ENCODE measurements at regions not wholly inside any gene's neighbourhood (a gene's known extent, or its start where the extent isn't known, plus 50 kb on each side); places are given as distances from the start of the nearest gene placed in this dataset.

GRCh38 chr15:37516621-37517020, 416.3 kb upstream of the MEIS2 start:
- Histone ChIP-seq H3K4me3 (ENCODE audit: low read depth in 1 of 3, low read length in 3 of 3) (no peak overlapping the region), H3K9me3 (ENCODE audit: control insufficient read depth in 4 of 4, low read length in 3 of 4) (no peaks in the 10 kb centered on the region), H3K9ac (ENCODE audit: low read depth in 1 of 2, low read length in 2 of 2) (no peak overlapping the region), H3K4me1 (ENCODE audit: control insufficient read depth in 4 of 4, insufficient read depth in 4 of 4, low read length in 3 of 4) (no peaks in the 10 kb centered on the region), H3K36me3 (ENCODE audit: control insufficient read depth in 4 of 4, insufficient read depth in 3 of 4, low read depth in 1 of 4, low read length in 3 of 4) (no peaks in the 10 kb centered on the region), H3K27ac (ENCODE audit: low read depth in 1 of 2, low read length in 2 of 2) (no peak overlapping the region), H3K27me3 (ENCODE audit: control insufficient read depth in 4 of 4, insufficient read depth in 4 of 4, low read length in 3 of 4) (peaks cover 0 to 3% (median 0%) of the 10 kb centered on the region in 4 donors)
- 69% methylated on average over 3 of the region's 3 CpGs for WGBS
- no peak for TF ChIP-seq RAD21 (IDR thresholded peaks at IDR 0.05)
- TF ChIP-seq, protein P1, sequence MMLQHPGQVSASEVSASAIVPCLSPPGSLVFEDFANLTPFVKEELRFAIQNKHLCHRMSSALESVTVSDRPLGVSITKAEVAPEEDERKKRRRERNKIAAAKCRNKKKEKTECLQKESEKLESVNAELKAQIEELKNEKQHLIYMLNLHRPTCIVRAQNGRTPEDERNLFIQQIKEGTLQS (IDR thresholded peaks at IDR 0.05) = no peak
- TF ChIP-seq HNF4G (IDR thresholded peaks at IDR 0.05) = no peak
- TF ChIP-seq HNF4A (conservative IDR thresholded peaks at IDR 0.05) = no peak
- TF ChIP-seq, protein P2, sequence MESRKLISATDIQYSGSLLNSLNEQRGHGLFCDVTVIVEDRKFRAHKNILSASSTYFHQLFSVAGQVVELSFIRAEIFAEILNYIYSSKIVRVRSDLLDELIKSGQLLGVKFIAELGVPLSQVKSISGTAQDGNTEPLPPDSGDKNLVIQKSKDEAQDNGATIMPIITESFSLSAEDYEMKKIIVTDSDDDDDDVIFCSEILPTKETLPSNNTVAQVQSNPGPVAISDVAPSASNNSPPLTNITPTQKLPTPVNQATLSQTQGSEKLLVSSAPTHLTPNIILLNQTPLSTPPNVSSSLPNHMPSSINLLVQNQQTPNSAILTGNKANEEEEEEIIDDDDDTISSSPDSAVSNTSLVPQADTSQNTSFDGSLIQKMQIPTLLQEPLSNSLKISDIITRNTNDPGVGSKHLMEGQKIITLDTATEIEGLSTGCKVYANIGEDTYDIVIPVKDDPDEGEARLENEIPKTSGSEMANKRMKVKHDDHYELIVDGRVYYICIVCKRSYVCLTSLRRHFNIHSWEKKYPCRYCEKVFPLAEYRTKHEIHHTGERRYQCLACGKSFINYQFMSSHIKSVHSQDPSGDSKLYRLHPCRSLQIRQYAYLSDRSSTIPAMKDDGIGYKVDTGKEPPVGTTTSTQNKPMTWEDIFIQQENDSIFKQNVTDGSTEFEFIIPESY (IDR thresholded peaks at IDR 0.05) = no peak
- no peak for TF ChIP-seq FOXA1 (IDR thresholded peaks at IDR 0.05)
- TF ChIP-seq, protein P3, sequence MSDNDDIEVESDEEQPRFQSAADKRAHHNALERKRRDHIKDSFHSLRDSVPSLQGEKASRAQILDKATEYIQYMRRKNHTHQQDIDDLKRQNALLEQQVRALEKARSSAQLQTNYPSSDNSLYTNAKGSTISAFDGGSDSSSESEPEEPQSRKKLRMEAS (IDR thresholded peaks at IDR 0.05) = no peak
- no peak for TF ChIP-seq FOXA2 (IDR thresholded peaks at IDR 0.05)
- no peak for TF ChIP-seq EGR1 (IDR thresholded peaks at IDR 0.05; ENCODE audit: low read depth in 2 of 2)
- TF ChIP-seq TAF1 (conservative IDR thresholded peaks at IDR 0.05) = no peak
- no peak for TF ChIP-seq GABPA (IDR thresholded peaks at IDR 0.05 in 1 of 2, conservative IDR thresholded peaks at IDR 0.05 in 1 of 2)
- no peak for TF ChIP-seq YY1 (IDR thresholded peaks at IDR 0.05)
- TF ChIP-seq SP1 (IDR thresholded peaks at IDR 0.05) = no peak
- TF ChIP-seq, protein P4, sequence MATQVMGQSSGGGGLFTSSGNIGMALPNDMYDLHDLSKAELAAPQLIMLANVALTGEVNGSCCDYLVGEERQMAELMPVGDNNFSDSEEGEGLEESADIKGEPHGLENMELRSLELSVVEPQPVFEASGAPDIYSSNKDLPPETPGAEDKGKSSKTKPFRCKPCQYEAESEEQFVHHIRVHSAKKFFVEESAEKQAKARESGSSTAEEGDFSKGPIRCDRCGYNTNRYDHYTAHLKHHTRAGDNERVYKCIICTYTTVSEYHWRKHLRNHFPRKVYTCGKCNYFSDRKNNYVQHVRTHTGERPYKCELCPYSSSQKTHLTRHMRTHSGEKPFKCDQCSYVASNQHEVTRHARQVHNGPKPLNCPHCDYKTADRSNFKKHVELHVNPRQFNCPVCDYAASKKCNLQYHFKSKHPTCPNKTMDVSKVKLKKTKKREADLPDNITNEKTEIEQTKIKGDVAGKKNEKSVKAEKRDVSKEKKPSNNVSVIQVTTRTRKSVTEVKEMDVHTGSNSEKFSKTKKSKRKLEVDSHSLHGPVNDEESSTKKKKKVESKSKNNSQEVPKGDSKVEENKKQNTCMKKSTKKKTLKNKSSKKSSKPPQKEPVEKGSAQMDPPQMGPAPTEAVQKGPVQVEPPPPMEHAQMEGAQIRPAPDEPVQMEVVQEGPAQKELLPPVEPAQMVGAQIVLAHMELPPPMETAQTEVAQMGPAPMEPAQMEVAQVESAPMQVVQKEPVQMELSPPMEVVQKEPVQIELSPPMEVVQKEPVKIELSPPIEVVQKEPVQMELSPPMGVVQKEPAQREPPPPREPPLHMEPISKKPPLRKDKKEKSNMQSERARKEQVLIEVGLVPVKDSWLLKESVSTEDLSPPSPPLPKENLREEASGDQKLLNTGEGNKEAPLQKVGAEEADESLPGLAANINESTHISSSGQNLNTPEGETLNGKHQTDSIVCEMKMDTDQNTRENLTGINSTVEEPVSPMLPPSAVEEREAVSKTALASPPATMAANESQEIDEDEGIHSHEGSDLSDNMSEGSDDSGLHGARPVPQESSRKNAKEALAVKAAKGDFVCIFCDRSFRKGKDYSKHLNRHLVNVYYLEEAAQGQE (IDR thresholded peaks at IDR 0.05) = no peak
- no peak for TF ChIP-seq NR2F2 (IDR thresholded peaks at IDR 0.05)
- TF ChIP-seq RXRA (IDR thresholded peaks at IDR 0.05) = no peak
- no peak for TF ChIP-seq JUND (IDR thresholded peaks at IDR 0.05)
- DNase-seq (ENCODE audit: low spot score) = no peak

DNA sequence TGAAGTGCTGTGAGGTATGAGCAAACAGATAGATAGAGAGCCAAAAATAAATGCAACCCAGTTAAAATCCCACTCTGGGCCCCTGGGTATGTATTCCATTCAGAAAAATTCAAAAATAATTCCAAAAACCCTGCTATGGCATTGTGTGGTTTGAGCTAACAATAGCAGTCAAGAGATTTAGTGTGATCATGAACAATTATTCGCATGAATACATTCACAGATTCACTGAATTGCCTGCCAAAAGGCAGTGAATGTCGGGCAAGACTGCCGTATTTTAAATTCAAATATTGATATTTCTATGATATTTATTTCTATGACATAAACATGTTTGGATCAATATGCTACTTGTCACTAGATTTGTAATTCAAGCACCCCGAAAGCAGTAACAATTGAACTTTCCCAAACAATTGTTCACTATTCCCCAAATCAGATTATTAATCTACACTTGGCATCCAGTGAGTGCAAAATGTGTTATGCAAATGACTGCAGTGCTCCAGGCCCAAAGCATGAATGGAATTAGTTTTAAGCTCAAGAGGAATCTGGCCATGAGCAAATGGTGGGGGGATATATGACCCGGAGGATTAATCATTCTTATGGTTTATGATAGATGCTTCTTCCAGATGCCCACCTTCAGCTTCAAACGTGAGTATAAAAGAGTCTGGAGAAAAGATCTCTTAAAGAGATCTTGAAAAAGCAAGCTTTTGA, 417.0 kb upstream of the MEIS2 start:
- Histone ChIP-seq H3K9ac (ENCODE audit: low read depth in 1 of 2, low read length in 2 of 2) (no peak overlapping the region), H3K27me3 (ENCODE audit: control insufficient read depth in 4 of 4, insufficient read depth in 4 of 4, low read length in 3 of 4) (peaks cover 0 to 3% (median 0%) of the 10 kb centered on the region in 4 donors), H3K4me3 (ENCODE audit: low read depth in 1 of 3, low read length in 3 of 3) (no peak overlapping the region), H3K27ac (ENCODE audit: low read depth in 1 of 2, low read length in 2 of 2) (no peak overlapping the region), H3K36me3 (ENCODE audit: control insufficient read depth in 4 of 4, insufficient read depth in 3 of 4, low read depth in 1 of 4, low read length in 3 of 4) (no peaks in the 10 kb centered on the region), H3K4me1 (ENCODE audit: control insufficient read depth in 4 of 4, insufficient read depth in 4 of 4, low read length in 3 of 4) (no peaks in the 10 kb centered on the region), H3K9me3 (ENCODE audit: control insufficient read depth in 4 of 4, low read length in 3 of 4) (no peaks in the 10 kb centered on the region)
- no peak for DNase-seq (ENCODE audit: low spot score)
- TF ChIP-seq, protein P4 (IDR thresholded peaks at IDR 0.05) = no peak
- no peak for TF ChIP-seq EGR1 (IDR thresholded peaks at IDR 0.05; ENCODE audit: low read depth in 2 of 2)
- WGBS = 76% methylated on average over 6 of the region's 6 CpGs

Data from liver (tissue), 7 donors.